Adrenal gland (tissue), 9 donors: ENCODE measurements at regions not wholly inside any gene's neighbourhood (a gene's known extent, or its start where the extent isn't known, plus 50 kb on each side); places are given as distances from the start of the nearest gene placed in this dataset.

Source experiments
- DNase-seq, 7 donors: peaks; one replicate each; pipeline ENCODE4 v3.0.0-alpha.2; 2019 to 2020
- H3K27ac ChIP-seq, 5 donors: fragments of 200-600 bp; sonication (generic) in 4 of 5; 1 replicate in 3 of 5; 2 replicates in 2 of 5; pipeline versions ENCODE4 v1.5.1 to v1.8.0; 2016 to 2020; ENCODE audit warnings: mild to moderate bottlenecking in 1 of 5
- H3K27me3 ChIP-seq: fragments of 200-600 bp; 2 replicates; pipeline ENCODE4 v1.8.0; 2021
- H3K36me3 ChIP-seq, 2 donors: fragments of 200-600 bp; replicated peaks in 1 of 2; 1 replicate in 1 of 2; 2 replicates in 1 of 2; pipeline versions ENCODE4 v1.5.1 to v1.8.0; 2018 to 2022
- H3K4me1 ChIP-seq, 2 donors: fragments of 200-600 bp; replicated peaks in 1 of 2; 1 replicate in 1 of 2; 2 replicates in 1 of 2; pipeline versions ENCODE4 v1.5.1 to v1.8.0; 2018 to 2021
- H3K4me3 ChIP-seq, 4 donors: fragments of 200-600 bp; sonication (generic) in 3 of 4; one replicate each; pipeline ENCODE4 v1.5.1; 2016 to 2018
- H3K9me3 ChIP-seq, 3 donors: fragments of 200-600 bp; sonication (generic) in 1 of 3; replicated peaks in 1 of 3; 1 replicate in 2 of 3; 2 replicates in 1 of 3; pipeline versions ENCODE4 v1.5.1 to v1.8.0; 2016 to 2021
- POLR2A ChIP-seq, 2 donors: fragments of 450-650 bp; IDR thresholded peaks; one replicate each; pipeline ENCODE4 v1.6.1; 2017; ENCODE audit warnings: antibody characterized with exemption in 2 of 2, mild to moderate bottlenecking in 2 of 2, moderate library complexity in 1 of 2
- WGBS, 4 donors: extraction: QIAGEN DNeasy Blood & Tissue Kit in 2 of 4; methylation state at CpG; one replicate each; pipeline versions ENCODE4 v1.1.5 to v1.1.7; 2013 to 2017; 5-methylcytosine and 5-hydroxymethylcytosine counted together
- intact Hi-C, 2 donors: fragments of 100-400 bp; cut with DNase I; formaldehyde crosslinking; loops; one replicate each; pipeline versions ENCODE4 v1.14.1 to v1.15.0; 2022 to 2023
- TF ChIP-seq, protein P1 (sequence below), 6 experiments: fragments of 450-650 bp in 4 of 6; fragments of 200-600 bp in 2 of 6; sonication (generic) in 1 of 6; IDR thresholded peaks; 1 replicate in 5 of 6; 2 replicates in 1 of 6; pipeline versions ENCODE4 v1.5.1 to v1.8.0; 2016 to 2021; ENCODE audit warnings: antibody characterized with exemption in 6 of 6, mild to moderate bottlenecking in 2 of 6, moderate library complexity in 1 of 6
- donor health status: healthy with polysubstance abuse.
- donor health status: Bipolar disorder and iron deficiency.
- donor health status: DM: yes; HTN: yes; CAD: no.
- donor health status: DM: no; HTN: no; CAD: no.
- donor health status: DM: no; HTN: no; CAD: no.

DNA sequence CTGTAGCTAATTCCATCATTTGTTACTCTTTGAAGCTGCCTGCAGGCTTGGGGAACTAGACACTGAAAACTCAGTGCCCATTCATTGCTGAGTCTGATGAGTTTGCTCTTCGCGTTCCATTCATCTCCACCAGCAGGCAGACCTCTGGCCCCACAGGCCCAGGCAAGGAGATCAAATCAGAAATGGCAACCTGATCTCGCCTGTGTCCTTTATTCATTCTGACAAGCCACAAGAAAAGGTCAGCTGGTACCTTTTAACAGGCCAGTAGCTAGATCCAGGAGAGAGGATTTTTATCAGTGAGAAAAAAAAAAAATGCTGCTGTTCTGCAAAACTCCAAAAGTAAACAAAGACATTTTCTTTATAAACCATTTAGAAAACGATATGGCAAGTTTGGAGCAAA lies 742.5 kb downstream of the ETS1 start:
- Histone ChIP-seq H3K9me3 (no peaks in the 10 kb centered on the region), H3K4me3 (no peak overlapping the region), H3K36me3 (no peaks in the 10 kb centered on the region), H3K27ac (no peak overlapping the region), H3K27me3 (no peaks in the 10 kb centered on the region), H3K4me1 (no peaks in the 10 kb centered on the region)
- no peak for TF ChIP-seq POLR2A (IDR thresholded peaks at IDR 0.05)
- TF ChIP-seq, protein P1, sequence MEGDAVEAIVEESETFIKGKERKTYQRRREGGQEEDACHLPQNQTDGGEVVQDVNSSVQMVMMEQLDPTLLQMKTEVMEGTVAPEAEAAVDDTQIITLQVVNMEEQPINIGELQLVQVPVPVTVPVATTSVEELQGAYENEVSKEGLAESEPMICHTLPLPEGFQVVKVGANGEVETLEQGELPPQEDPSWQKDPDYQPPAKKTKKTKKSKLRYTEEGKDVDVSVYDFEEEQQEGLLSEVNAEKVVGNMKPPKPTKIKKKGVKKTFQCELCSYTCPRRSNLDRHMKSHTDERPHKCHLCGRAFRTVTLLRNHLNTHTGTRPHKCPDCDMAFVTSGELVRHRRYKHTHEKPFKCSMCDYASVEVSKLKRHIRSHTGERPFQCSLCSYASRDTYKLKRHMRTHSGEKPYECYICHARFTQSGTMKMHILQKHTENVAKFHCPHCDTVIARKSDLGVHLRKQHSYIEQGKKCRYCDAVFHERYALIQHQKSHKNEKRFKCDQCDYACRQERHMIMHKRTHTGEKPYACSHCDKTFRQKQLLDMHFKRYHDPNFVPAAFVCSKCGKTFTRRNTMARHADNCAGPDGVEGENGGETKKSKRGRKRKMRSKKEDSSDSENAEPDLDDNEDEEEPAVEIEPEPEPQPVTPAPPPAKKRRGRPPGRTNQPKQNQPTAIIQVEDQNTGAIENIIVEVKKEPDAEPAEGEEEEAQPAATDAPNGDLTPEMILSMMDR (IDR thresholded peaks at IDR 0.05): no peak
- WGBS, 4 donors: 64 to 73% (median 67%) methylated on average over 4 of the region's 4 CpGs
- intact Hi-C loops: no loop called here
- DNase-seq: no peak

DNA sequence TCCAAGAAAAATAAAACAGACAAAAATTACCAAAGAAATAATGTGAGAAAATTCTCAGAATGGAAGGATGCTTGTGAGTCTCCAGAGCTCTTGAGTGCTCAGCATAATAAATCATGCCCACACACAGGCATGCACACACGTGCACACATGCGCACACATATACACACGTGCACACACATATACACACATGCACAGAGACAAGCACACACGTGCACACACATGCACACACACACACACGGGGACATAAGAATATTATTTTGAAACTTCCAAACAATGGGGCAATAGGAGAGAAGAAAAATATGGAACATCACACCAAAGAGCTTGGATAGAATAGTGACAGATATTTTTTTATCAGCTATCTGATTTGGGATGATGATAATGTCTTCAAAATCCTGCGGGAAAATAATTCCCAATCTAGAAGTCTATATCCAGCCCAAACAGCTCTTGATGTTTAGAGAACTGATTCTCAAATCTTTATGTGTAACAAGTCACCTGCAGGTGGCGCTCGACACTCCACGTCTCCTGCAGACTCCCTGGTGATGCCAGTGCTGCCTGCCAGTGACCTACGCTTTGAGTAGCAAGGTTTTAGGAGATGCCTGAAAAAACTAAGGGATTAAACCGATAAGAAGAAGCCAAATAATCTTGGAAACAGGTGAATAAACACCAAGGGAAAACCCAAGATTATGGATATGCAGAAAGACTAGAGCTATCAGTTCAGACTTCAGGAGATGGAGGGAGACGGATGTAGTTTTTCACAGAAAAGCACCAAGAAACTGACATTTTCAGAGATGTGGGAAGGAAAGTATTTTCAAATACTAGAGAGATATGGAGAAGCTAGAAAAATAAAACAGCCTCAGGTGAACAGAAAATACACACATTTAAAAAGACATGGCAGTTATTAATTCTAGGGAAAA lies 743.6 kb downstream of the ETS1 start:
- Histone ChIP-seq H3K4me1 (no peaks in the 10 kb centered on the region), H3K27ac (no peak overlapping the region), H3K27me3 (no peaks in the 10 kb centered on the region), H3K9me3 (no peaks in the 10 kb centered on the region), H3K4me3 (no peak overlapping the region), H3K36me3 (no peaks in the 10 kb centered on the region)
- TF ChIP-seq, protein P1 (IDR thresholded peaks at IDR 0.05): peak; percentile 14 to 62 (median 48)
- TF ChIP-seq POLR2A (IDR thresholded peaks at IDR 0.05): no peak
- intact Hi-C loops: no loop called here
- WGBS, 4 donors: 24 to 38% (median 34%) methylated on average over 12 of the region's 12 CpGs
- DNase-seq: peak; percentile 44 to 93 (median 74)

DNA sequence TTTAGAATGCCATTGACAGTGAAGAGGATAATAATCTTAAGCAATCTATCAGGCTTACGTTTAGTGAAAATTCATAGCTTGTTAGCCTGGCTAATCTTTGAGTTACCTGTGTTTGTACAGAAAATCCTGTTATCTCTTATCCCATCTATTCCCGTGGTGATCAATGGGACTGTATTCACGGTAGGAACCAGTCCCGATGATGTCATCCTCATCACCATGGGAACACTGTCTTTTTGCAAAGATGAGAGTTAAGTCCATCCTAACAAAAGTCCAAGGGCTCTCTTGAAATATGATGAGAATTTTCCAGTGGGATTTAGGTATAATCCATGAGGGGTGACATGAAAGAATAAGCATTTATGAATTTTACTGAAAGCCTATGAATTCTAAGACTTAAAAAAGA lies 762.2 kb downstream of the ETS1 start:
- no peaks in the 10 kb centered on the region for H3K36me3 ChIP-seq
- no peaks in the 10 kb centered on the region for H3K9me3 ChIP-seq
- no peaks in the 10 kb centered on the region for H3K27me3 ChIP-seq
- intact Hi-C loops: no loop called here
- H3K27ac ChIP-seq: no peak overlapping the region
- no peaks in the 10 kb centered on the region for H3K4me1 ChIP-seq
- TF ChIP-seq, protein P1 (IDR thresholded peaks at IDR 0.05): no peak
- DNase-seq: no peak
- WGBS, 4 donors: 68 to 80% (median 70%) methylated on average over 4 of the region's 4 CpGs
- no peak overlapping the region for H3K4me3 ChIP-seq

DNA sequence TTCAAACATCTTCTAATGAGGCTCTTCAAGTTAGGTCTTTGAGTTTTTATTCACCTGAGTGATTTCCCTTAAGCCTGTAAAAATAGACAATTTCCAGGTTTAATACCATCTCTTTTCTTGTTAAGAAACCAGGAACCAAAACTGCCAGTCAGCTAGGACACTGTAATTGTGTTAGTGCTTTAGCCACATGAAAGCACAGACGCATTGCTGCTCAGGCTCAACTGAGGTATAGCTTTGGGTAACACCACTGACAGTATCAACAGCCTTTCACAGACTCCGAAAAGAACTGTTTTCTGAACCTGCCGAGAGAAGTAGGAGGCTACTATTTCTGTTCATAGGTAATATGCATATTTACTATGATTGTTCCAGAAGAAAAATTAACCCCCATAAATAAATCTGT lies 768.7 kb downstream of the ETS1 start:
- no peaks in the 10 kb centered on the region for H3K4me1 ChIP-seq
- 82 to 85% (median 83%) methylated on average over 3 of the region's 3 CpGs for WGBS, 4 donors
- intact Hi-C loops: no loop called here
- TF ChIP-seq, protein P1 (IDR thresholded peaks at IDR 0.05): no peak
- TF ChIP-seq POLR2A (IDR thresholded peaks at IDR 0.05): no peak
- H3K27ac ChIP-seq: no peak overlapping the region
- H3K4me3 ChIP-seq: no peak overlapping the region
- H3K9me3 ChIP-seq: no peaks in the 10 kb centered on the region
- H3K36me3 ChIP-seq: no peaks in the 10 kb centered on the region
- no peak for DNase-seq
- no peaks in the 10 kb centered on the region for H3K27me3 ChIP-seq
